Neuronal stem cell (in vitro differentiated cells): ENCODE measurements at regions not wholly inside any gene's neighbourhood (a gene's known extent, or its start where the extent isn't known, plus 50 kb on each side); places are given as distances from the start of the nearest gene placed in this dataset.

Source experiments
- DNase-seq: peaks from one replicate; pipeline ENCODE4 v3.0.0-alpha.2; 2013; ENCODE audit warnings: low spot score
- H2AFZ ChIP-seq: one replicate; pipeline ENCODE4 v1.6.1; 2013; ENCODE audit warnings: mild to moderate bottlenecking, low read length, inconsistent platforms
- H2AK5ac ChIP-seq: 2 replicates; pipeline ENCODE4 v1.6.1; 2013; ENCODE audit warnings: low read depth, mild to moderate bottlenecking, inconsistent platforms, low read length, moderate library complexity, mixed read lengths
- H2BK120ac ChIP-seq: 2 replicates; pipeline ENCODE4 v1.6.1; 2013; ENCODE audit warnings: low read depth, mild to moderate bottlenecking, inconsistent platforms, low read length, moderate library complexity, mixed read lengths
- H2BK12ac ChIP-seq: one replicate; pipeline ENCODE4 v1.6.1; 2013; ENCODE audit warnings: low read length, inconsistent platforms
- H2BK15ac ChIP-seq: 2 replicates; pipeline ENCODE4 v1.6.1; 2013; ENCODE audit warnings: mild to moderate bottlenecking, low read length, inconsistent platforms, mixed read lengths
- H2BK5ac ChIP-seq: one replicate; pipeline ENCODE4 v1.6.1; 2013; ENCODE audit warnings: inconsistent platforms, mild to moderate bottlenecking, low read length, moderate library complexity
- H3K14ac ChIP-seq: one replicate; pipeline ENCODE4 v1.6.1; 2013; ENCODE audit warnings: low read length, inconsistent platforms
- H3K18ac ChIP-seq: 2 replicates; pipeline ENCODE4 v1.6.1; 2013; ENCODE audit warnings: low read length, inconsistent platforms
- H3K23ac ChIP-seq: 2 replicates; pipeline ENCODE4 v1.6.1; 2013; ENCODE audit warnings: low read depth, mild to moderate bottlenecking, mixed read lengths, low read length, inconsistent platforms; ENCODE audit not compliant: poor library complexity
- H3K27ac ChIP-seq: replicated peaks from 3 replicates; pipeline ENCODE4 v1.5.1; 2013; ENCODE audit warnings: low read length, inconsistent platforms
- H3K27me3 ChIP-seq, 3 experiments: 2 replicates each; pipeline ENCODE4 v1.6.1; 2013; ENCODE audit warnings: low read length in 3 of 3, mild to moderate bottlenecking in 2 of 3, inconsistent platforms in 1 of 3, low read depth in 1 of 3, mixed read lengths in 1 of 3, moderate library complexity in 1 of 3; ENCODE audit not compliant: control insufficient read depth in 3 of 3, insufficient read depth in 3 of 3
- H3K36me3 ChIP-seq, 2 donors: replicated peaks in 1 of 2; 2 replicates each; pipeline ENCODE4 v1.6.1; 2013; ENCODE audit warnings: low read length in 2 of 2; ENCODE audit not compliant: control insufficient read depth in 2 of 2, insufficient read depth in 2 of 2
- H3K4ac ChIP-seq: 2 replicates; pipeline ENCODE4 v1.6.1; 2013; ENCODE audit warnings: inconsistent platforms, mild to moderate bottlenecking, low read length, moderate library complexity
- H3K4me1 ChIP-seq, 2 donors: 1 replicate in 1 of 2; 2 replicates in 1 of 2; pipeline ENCODE4 v1.6.1; 2013; ENCODE audit warnings: low read length in 2 of 2, low read depth in 1 of 2; ENCODE audit not compliant: control insufficient read depth in 2 of 2, insufficient read depth in 1 of 2
- H3K4me2 ChIP-seq: one replicate; pipeline ENCODE4 v1.6.1; 2013; ENCODE audit warnings: mild to moderate bottlenecking, low read length, inconsistent platforms; ENCODE audit not compliant: insufficient read depth, poor library complexity, severe bottlenecking
- H3K4me3 ChIP-seq, 2 donors: 2 replicates each; pipeline ENCODE4 v1.5.1; 2013; ENCODE audit warnings: low read length in 2 of 2, mild to moderate bottlenecking in 2 of 2, inconsistent platforms in 1 of 2, moderate library complexity in 1 of 2
- H3K79me1 ChIP-seq: one replicate; pipeline ENCODE4 v1.6.1; 2013; ENCODE audit warnings: low read depth, mild to moderate bottlenecking, inconsistent platforms, low read length, moderate library complexity
- H3K9ac ChIP-seq: one replicate; pipeline ENCODE4 v1.6.1; 2013; ENCODE audit warnings: mild to moderate bottlenecking, low read depth, low read length, inconsistent platforms; ENCODE audit not compliant: poor library complexity
- H3K9me3 ChIP-seq, 2 donors: replicated peaks in 1 of 2; 2 replicates each; pipeline versions ENCODE3 to v1.6.1; 2013; ENCODE audit warnings: low read length in 2 of 2, mild to moderate bottlenecking in 2 of 2, inconsistent platforms in 1 of 2, low read depth in 1 of 2, mixed read lengths in 1 of 2, moderate library complexity in 1 of 2; ENCODE audit not compliant: control insufficient read depth in 2 of 2, insufficient read depth in 1 of 2
- H4K8ac ChIP-seq: one replicate; pipeline ENCODE4 v1.6.1; 2013; ENCODE audit warnings: low read depth, mild to moderate bottlenecking, inconsistent platforms, low read length, moderate library complexity
- H4K91ac ChIP-seq: one replicate; pipeline ENCODE4 v1.6.1; 2013; ENCODE audit warnings: low read length, low read depth, mild to moderate bottlenecking, inconsistent platforms; ENCODE audit not compliant: poor library complexity
- WGBS, 2 donors: extraction: QIAGEN DNeasy Blood & Tissue Kit; methylation state at CpG; one replicate each; pipeline ENCODE4 v1.1.7; 2013; ENCODE audit warnings: missing lambda C conversion rate in 2 of 2, mixed read lengths in 1 of 2; ENCODE audit not compliant: insufficient read length in 2 of 2, insufficient replicate concordance in 1 of 2; ENCODE audit errors: extremely low coverage in 2 of 2; 5-methylcytosine and 5-hydroxymethylcytosine counted together

GRCh38 chr20:22682381-22682780 lies 98.0 kb upstream of the FOXA2 start:
- Histone ChIP-seq H2AFZ (no peak overlapping the region), H3K79me1 (no peaks in the 10 kb centered on the region), H3K23ac (no peak overlapping the region), H3K27me3 (no peaks in the 10 kb centered on the region), H2BK120ac (no peak overlapping the region), H3K4ac (no peak overlapping the region), H3K4me2 (no peak overlapping the region), H3K4me1 (no peaks in the 10 kb centered on the region), H4K8ac (no peak overlapping the region), H3K9ac (no peak overlapping the region), H3K9me3 (peaks cover 0 to 3% of the 10 kb centered on the region in 2 donors), H2BK5ac (no peak overlapping the region), H2BK12ac (no peak overlapping the region), H3K14ac (peak overlapping the region; percentile 40), H4K91ac (no peak overlapping the region), H3K27ac (no peak overlapping the region), H3K36me3 (no peaks in the 10 kb centered on the region), H2AK5ac (no peak overlapping the region), H3K4me3 (no peak overlapping the region), H3K18ac (no peak overlapping the region), H2BK15ac (no peak overlapping the region)
- WGBS, 2 donors, result no CpG with 5 or more reads among the region's 6 CpGs
- DNase-seq, result no peak

- H2BK15ac ChIP-seq, result no peak overlapping the region
- no peak overlapping the region for H3K4me2 ChIP-seq
- no peak overlapping the region for H2BK12ac ChIP-seq
Measured at GRCh38 chr20:22684072-22684762, 99.8 kb upstream of the FOXA2 start.

GRCh38 chr20:22684763-22685443 lies 100.5 kb upstream of the FOXA2 start:
- no peaks in the 10 kb centered on the region for H3K79me1 ChIP-seq
- no peak for DNase-seq
- no peak overlapping the region for H3K9ac ChIP-seq
- no peak overlapping the region for H2AK5ac ChIP-seq
- no peak overlapping the region for H3K18ac ChIP-seq
- no peak overlapping the region for H4K8ac ChIP-seq
- H3K9me3 ChIP-seq, result peaks cover 0 to 2% of the 10 kb centered on the region in 2 donors
- H3K4me2 ChIP-seq, result no peak overlapping the region
- H3K36me3 ChIP-seq, result no peaks in the 10 kb centered on the region
- H2AFZ ChIP-seq, result no peak overlapping the region
- no peak overlapping the region for H3K4me3 ChIP-seq
- no CpG with 5 or more reads among the region's 7 CpGs for WGBS, 2 donors
- H4K91ac ChIP-seq, result no peak overlapping the region
- no peak overlapping the region for H2BK15ac ChIP-seq
- H3K27ac ChIP-seq, result no peak overlapping the region
- H2BK5ac ChIP-seq, result no peak overlapping the region
- no peak overlapping the region for H2BK120ac ChIP-seq
- H3K4me1 ChIP-seq, result no peaks in the 10 kb centered on the region
- H3K4ac ChIP-seq, result no peak overlapping the region
- no peaks in the 10 kb centered on the region for H3K27me3 ChIP-seq
- H2BK12ac ChIP-seq, result no peak overlapping the region
- H3K14ac ChIP-seq, result no peak overlapping the region
- H3K23ac ChIP-seq, result no peak overlapping the region

More at GRCh38 chr20:22684072-22684762, 99.8 kb upstream of the FOXA2 start:
- no peak overlapping the region for H3K4ac ChIP-seq
- H3K79me1 ChIP-seq, result no peaks in the 10 kb centered on the region
- no peak overlapping the region for H3K23ac ChIP-seq
- DNase-seq, result peak; percentile 79
- no peak overlapping the region for H3K9ac ChIP-seq
- H3K27ac ChIP-seq, result no peak overlapping the region
- no peak overlapping the region for H2AFZ ChIP-seq
- H3K14ac ChIP-seq, result no peak overlapping the region
- H4K91ac ChIP-seq, result no peak overlapping the region
- H2BK5ac ChIP-seq, result no peak overlapping the region
- no peaks in the 10 kb centered on the region for H3K36me3 ChIP-seq
- H3K27me3 ChIP-seq, result no peaks in the 10 kb centered on the region
- no peak overlapping the region for H2AK5ac ChIP-seq
- H2BK120ac ChIP-seq, result no peak overlapping the region
- no CpG with 5 or more reads among the region's 12 CpGs for WGBS, 2 donors
- no peak overlapping the region for H3K4me3 ChIP-seq
- H3K4me1 ChIP-seq, result no peaks in the 10 kb centered on the region
- peaks cover 0 to 2% of the 10 kb centered on the region in 2 donors for H3K9me3 ChIP-seq
- no peak overlapping the region for H4K8ac ChIP-seq
- H3K18ac ChIP-seq, result no peak overlapping the region

- Histone ChIP-seq H3K23ac (no peak overlapping the region), H2BK12ac (no peak overlapping the region), H3K18ac (peak overlapping the region; percentile 77), H2AK5ac (no peak overlapping the region), H3K27me3 (no peaks in the 10 kb centered on the region), H2BK15ac (no peak overlapping the region), H2BK5ac (no peak overlapping the region), H3K14ac (no peak overlapping the region), H4K8ac (no peak overlapping the region), H3K4ac (no peak overlapping the region), H3K9ac (no peak overlapping the region), H3K36me3 (no peaks in the 10 kb centered on the region), H3K4me1 (no peaks in the 10 kb centered on the region), H3K4me2 (no peak overlapping the region), H3K79me1 (no peaks in the 10 kb centered on the region), H2AFZ (peak overlapping the region; percentile 76), H3K4me3 (no peak overlapping the region), H3K9me3 (peaks cover 0 to 2% of the 10 kb centered on the region in 2 donors), H4K91ac (no peak overlapping the region), H2BK120ac (no peak overlapping the region), H3K27ac (no peak overlapping the region)
- no peak for DNase-seq
- no CpG with 5 or more reads among the region's 7 CpGs for WGBS, 2 donors
Measured at GRCh38 chr20:22686097-22686496, 101.7 kb upstream of the FOXA2 start.
